ENCODE measurements at regions not wholly inside any gene's neighbourhood (a gene's known extent, or its start where the extent isn't known, plus 50 kb on each side); places are given as distances from the start of the nearest gene placed in this dataset.

DNA sequence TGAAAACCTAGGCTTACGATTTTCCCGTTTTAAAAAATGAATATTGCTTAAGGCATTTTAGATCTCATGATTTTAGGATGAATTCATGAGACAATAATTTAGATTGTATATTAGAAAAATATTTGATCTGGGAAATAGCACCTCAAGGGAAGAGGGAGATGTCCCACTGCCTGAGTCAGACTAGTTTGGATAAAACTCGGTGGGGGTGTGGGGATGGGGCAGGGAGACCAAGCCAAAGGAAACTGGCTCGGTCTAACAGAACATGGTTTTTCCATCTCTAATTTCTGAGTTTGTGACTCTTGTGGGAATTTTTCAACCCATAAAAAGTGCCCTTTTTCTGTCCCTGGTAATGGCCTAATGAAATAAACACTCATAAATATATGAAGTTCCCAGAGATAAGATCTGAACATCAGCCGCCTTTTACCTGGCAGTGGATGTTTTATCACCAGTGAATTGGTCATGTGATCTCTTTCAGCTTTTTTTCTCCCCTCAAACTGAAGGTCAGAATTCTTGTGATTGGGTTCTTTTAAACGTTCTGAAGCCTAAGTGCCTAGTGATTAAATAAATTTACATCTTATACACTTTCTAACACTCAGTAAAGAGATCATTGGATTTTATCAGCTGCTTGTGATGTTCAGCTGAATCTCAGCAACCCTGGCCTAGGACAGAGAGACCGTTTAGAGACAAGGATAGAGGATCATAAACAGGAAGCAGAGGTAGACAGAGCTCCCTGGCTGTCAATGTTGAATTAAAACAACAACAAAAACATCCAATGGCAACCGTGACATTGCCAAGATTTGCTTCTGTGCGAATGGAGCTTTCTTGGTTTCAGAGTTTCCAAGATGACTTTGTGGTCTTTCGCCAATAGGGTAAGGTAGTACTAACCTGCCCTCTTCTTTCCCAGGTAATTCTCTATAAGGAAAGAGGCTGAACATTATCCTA, 1038.2 kb downstream of the MCTP2 start:
- TF ChIP-seq POLR2A (IDR thresholded peaks at IDR 0.05; ENCODE audit: low read depth, low read length) (no peak), POLR2AphosphoS5 (IDR thresholded peaks at IDR 0.05; ENCODE audit: low read depth, low read length) (no peak), PAX5 (IDR thresholded peaks at IDR 0.05; ENCODE audit: insufficient read depth, low read length, severe bottlenecking) (no peak), TAF1 (IDR thresholded peaks at IDR 0.05; ENCODE audit: low read depth, low read length) (no peak)

Data from GM12891 (cell line).